Thymus (tissue), 11 donors: ENCODE measurements at regions not wholly inside any gene's neighbourhood (a gene's known extent, or its start where the extent isn't known, plus 50 kb on each side); places are given as distances from the start of the nearest gene placed in this dataset.

Source experiments
- DNase-seq, 9 donors: peaks; one replicate each; pipeline ENCODE4 v3.0.0-alpha.2; 2013; ENCODE audit warnings: low spot score in 9 of 9, low read depth in 6 of 9, missing footprints in 1 of 9
- H3K27ac ChIP-seq, 2 donors: one replicate each; pipeline ENCODE4 v1.5.1; 2013; ENCODE audit warnings: control low read depth in 1 of 2, low read depth in 1 of 2, low read length in 1 of 2, mild to moderate bottlenecking in 1 of 2, moderate library complexity in 1 of 2
- H3K27me3 ChIP-seq, 2 donors: one replicate each; pipeline ENCODE4 v1.5.1; 2013; ENCODE audit warnings: low read length in 1 of 2; ENCODE audit not compliant: control insufficient read depth in 2 of 2, insufficient read depth in 1 of 2
- H3K36me3 ChIP-seq, 2 donors: one replicate each; pipeline ENCODE4 v1.5.1; 2013; ENCODE audit warnings: low read length in 1 of 2, mild to moderate bottlenecking in 1 of 2, moderate library complexity in 1 of 2; ENCODE audit not compliant: control insufficient read depth in 2 of 2, insufficient read depth in 2 of 2
- H3K4me1 ChIP-seq, 2 donors: one replicate each; pipeline ENCODE4 v1.5.1; 2013; ENCODE audit warnings: low read length in 2 of 2; ENCODE audit not compliant: control insufficient read depth in 2 of 2, insufficient read depth in 2 of 2
- H3K4me3 ChIP-seq, 2 donors: one replicate each; pipeline ENCODE4 v1.5.1; 2013; ENCODE audit warnings: low read length in 2 of 2, control low read depth in 1 of 2, mild to moderate bottlenecking in 1 of 2
- H3K9me3 ChIP-seq, 2 donors: one replicate each; pipeline ENCODE4 v1.5.1; 2013; ENCODE audit warnings: low read length in 1 of 2, mild to moderate bottlenecking in 1 of 2; ENCODE audit not compliant: control insufficient read depth in 2 of 2, insufficient read depth in 1 of 2
- WGBS: extraction: QIAGEN DNeasy Blood & Tissue Kit; methylation state at CpG from one replicate; pipeline ENCODE4 v1.1.7; 2013; 5-methylcytosine and 5-hydroxymethylcytosine counted together
- donor health status: healthy.

- no peaks in the 10 kb centered on the region for H3K27me3 ChIP-seq
- H3K36me3 ChIP-seq = no peaks in the 10 kb centered on the region
- 71% methylated on average over 2 of the region's 2 CpGs for WGBS
- no peak overlapping the region for H3K27ac ChIP-seq
- no peaks in the 10 kb centered on the region for H3K9me3 ChIP-seq
- no peak for DNase-seq
- no peaks in the 10 kb centered on the region for H3K4me1 ChIP-seq
- H3K4me3 ChIP-seq = no peak overlapping the region
Observed at GRCh38 chr5:23629396-23629795, 122.0 kb downstream of the PRDM9 start.

- no peaks in the 10 kb centered on the region for H3K36me3 ChIP-seq
- H3K27me3 ChIP-seq = no peaks in the 10 kb centered on the region
- H3K4me1 ChIP-seq = no peaks in the 10 kb centered on the region
- 94% methylated on average over 2 of the region's 2 CpGs for WGBS
- H3K27ac ChIP-seq = no peak overlapping the region
- no peaks in the 10 kb centered on the region for H3K9me3 ChIP-seq
- no peak for DNase-seq
- H3K4me3 ChIP-seq = no peak overlapping the region
Observed at GRCh38 chr5:23631302-23632045, 124.1 kb downstream of the PRDM9 start.

- no peaks in the 10 kb centered on the region for H3K4me1 ChIP-seq
- H3K4me3 ChIP-seq = no peak overlapping the region
- H3K36me3 ChIP-seq = no peaks in the 10 kb centered on the region
- H3K27ac ChIP-seq = no peak overlapping the region
- no peaks in the 10 kb centered on the region for H3K27me3 ChIP-seq
- DNase-seq = no peak
- H3K9me3 ChIP-seq = no peaks in the 10 kb centered on the region
Observed at GRCh38 chr5:23635938-23636337, 128.5 kb downstream of the PRDM9 start.

GRCh38 chr5:23639326-23639725 is 131.9 kb downstream of the PRDM9 start:
- Histone ChIP-seq H3K4me1 (no peaks in the 10 kb centered on the region), H3K27me3 (no peaks in the 10 kb centered on the region), H3K4me3 (no peak overlapping the region), H3K27ac (no peak overlapping the region), H3K9me3 (no peaks in the 10 kb centered on the region), H3K36me3 (no peaks in the 10 kb centered on the region)
- no peak for DNase-seq
- 94% methylated on average over 1 of the region's 1 CpG for WGBS

GRCh38 chr5:23648656-23649055 is 141.2 kb downstream of the PRDM9 start:
- no peak for DNase-seq
- WGBS = 89% methylated on average over 1 of the region's 1 CpG
- Histone ChIP-seq H3K27ac (no peak overlapping the region), H3K4me3 (no peak overlapping the region), H3K27me3 (no peaks in the 10 kb centered on the region), H3K9me3 (peaks cover 0 to 5% of the 10 kb centered on the region in 2 donors), H3K36me3 (no peaks in the 10 kb centered on the region), H3K4me1 (no peaks in the 10 kb centered on the region)

- Histone ChIP-seq H3K36me3 (no peaks in the 10 kb centered on the region), H3K27me3 (no peaks in the 10 kb centered on the region), H3K4me1 (no peaks in the 10 kb centered on the region), H3K27ac (no peak overlapping the region), H3K9me3 (peaks cover 0 to 5% of the 10 kb centered on the region in 2 donors), H3K4me3 (no peak overlapping the region)
- DNase-seq = no peak
- 97% methylated on average over 4 of the region's 4 CpGs for WGBS
Observed at GRCh38 chr5:23649594-23649993, 142.2 kb downstream of the PRDM9 start.

GRCh38 chr5:23655674-23656073 is 148.3 kb downstream of the PRDM9 start:
- Histone ChIP-seq H3K27ac (no peak overlapping the region), H3K4me1 (no peaks in the 10 kb centered on the region), H3K4me3 (no peak overlapping the region), H3K27me3 (no peaks in the 10 kb centered on the region), H3K9me3 (peaks cover 0 to 2% of the 10 kb centered on the region in 2 donors), H3K36me3 (no peaks in the 10 kb centered on the region)
- no peak for DNase-seq
- 60% methylated on average over 2 of the region's 2 CpGs for WGBS

- Histone ChIP-seq H3K36me3 (no peaks in the 10 kb centered on the region), H3K4me1 (no peaks in the 10 kb centered on the region), H3K4me3 (no peak overlapping the region), H3K9me3 (peaks cover 5 to 17% of the 10 kb centered on the region in 2 donors), H3K27me3 (no peaks in the 10 kb centered on the region), H3K27ac (no peak overlapping the region)
- 93% methylated on average over 1 of the region's 1 CpG for WGBS
- DNase-seq = no peak
Observed at GRCh38 chr5:23675456-23675855, 168.0 kb downstream of the PRDM9 start.

- H3K4me3 ChIP-seq = no peak overlapping the region
- 81% methylated on average over 1 of the region's 1 CpG for WGBS
Observed at GRCh38 chr5:23677996-23678395, 170.6 kb downstream of the PRDM9 start.

More at GRCh38 chr5:23677996-23678395, 170.6 kb downstream of the PRDM9 start:
- Histone ChIP-seq H3K27ac (no peak overlapping the region), H3K4me1 (no peaks in the 10 kb centered on the region), H3K27me3 (no peaks in the 10 kb centered on the region), H3K36me3 (no peaks in the 10 kb centered on the region), H3K9me3 (peaks cover 5 to 17% of the 10 kb centered on the region in 2 donors)
- no peak for DNase-seq
